Vagina (tissue), 2 donors: ENCODE measurements at regions not wholly inside any gene's neighbourhood (a gene's known extent, or its start where the extent isn't known, plus 50 kb on each side); places are given as distances from the start of the nearest gene placed in this dataset.

Experiments used
- POLR2A ChIP-seq, 2 donors: fragments of 450-650 bp; IDR thresholded peaks; one replicate each; pipeline ENCODE4 v1.6.1; 2017; ENCODE audit warnings: antibody characterized with exemption in 2 of 2, mild to moderate bottlenecking in 2 of 2, moderate library complexity in 2 of 2
- TF ChIP-seq, protein P1 (sequence below), 3 experiments: fragments of 450-650 bp in 2 of 3; fragments of 200-600 bp in 1 of 3; sonication (generic) in 1 of 3; IDR thresholded peaks; one replicate each; pipeline ENCODE4 v1.5.1; 2017 to 2019; ENCODE audit warnings: antibody characterized with exemption in 3 of 3, mild to moderate bottlenecking in 2 of 3, moderate library complexity in 2 of 3

DNA sequence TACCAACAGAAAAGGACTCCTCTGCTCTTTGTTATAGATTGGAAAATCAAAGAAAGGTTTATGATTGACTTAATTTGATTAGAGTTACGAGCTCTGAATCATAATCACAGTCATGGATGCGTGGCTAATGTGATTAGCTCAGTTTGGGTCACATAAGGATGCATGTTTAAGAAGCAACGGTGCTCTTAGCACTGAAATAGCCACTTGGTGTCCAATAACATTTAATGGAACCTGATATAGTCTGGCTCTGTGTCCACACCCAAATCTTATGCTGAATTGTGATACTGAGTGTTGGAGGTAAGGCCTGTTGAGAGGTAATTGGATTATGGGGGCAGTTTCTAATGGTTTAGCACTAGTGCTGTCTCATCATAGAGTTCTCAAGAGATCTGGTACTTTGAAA, 501.6 kb downstream of the SLC6A15 start:
- TF ChIP-seq, protein P1, sequence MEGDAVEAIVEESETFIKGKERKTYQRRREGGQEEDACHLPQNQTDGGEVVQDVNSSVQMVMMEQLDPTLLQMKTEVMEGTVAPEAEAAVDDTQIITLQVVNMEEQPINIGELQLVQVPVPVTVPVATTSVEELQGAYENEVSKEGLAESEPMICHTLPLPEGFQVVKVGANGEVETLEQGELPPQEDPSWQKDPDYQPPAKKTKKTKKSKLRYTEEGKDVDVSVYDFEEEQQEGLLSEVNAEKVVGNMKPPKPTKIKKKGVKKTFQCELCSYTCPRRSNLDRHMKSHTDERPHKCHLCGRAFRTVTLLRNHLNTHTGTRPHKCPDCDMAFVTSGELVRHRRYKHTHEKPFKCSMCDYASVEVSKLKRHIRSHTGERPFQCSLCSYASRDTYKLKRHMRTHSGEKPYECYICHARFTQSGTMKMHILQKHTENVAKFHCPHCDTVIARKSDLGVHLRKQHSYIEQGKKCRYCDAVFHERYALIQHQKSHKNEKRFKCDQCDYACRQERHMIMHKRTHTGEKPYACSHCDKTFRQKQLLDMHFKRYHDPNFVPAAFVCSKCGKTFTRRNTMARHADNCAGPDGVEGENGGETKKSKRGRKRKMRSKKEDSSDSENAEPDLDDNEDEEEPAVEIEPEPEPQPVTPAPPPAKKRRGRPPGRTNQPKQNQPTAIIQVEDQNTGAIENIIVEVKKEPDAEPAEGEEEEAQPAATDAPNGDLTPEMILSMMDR (IDR thresholded peaks at IDR 0.05), result no peak
- no peak for TF ChIP-seq POLR2A (IDR thresholded peaks at IDR 0.05)
